OCI-LY1 (cell line): ENCODE measurements at regions not wholly inside any gene's neighbourhood (a gene's known extent, or its start where the extent isn't known, plus 50 kb on each side); places are given as distances from the start of the nearest gene placed in this dataset.

ENCODE experiments used
- EZH2 ChIP-seq: fragments of 200-600 bp; sonication (generic), shearing (Covaris generic); IDR thresholded peaks from 2 replicates; pipeline ENCODE4 v1.8.0; 2017; ENCODE audit warnings: borderline replicate concordance, mixed run types, mild to moderate bottlenecking, antibody characterized with exemption, low read length, moderate library complexity, mixed read lengths
- TF ChIP-seq, protein P1 (sequence below): fragments of 200-600 bp; sonication (generic), shearing (Covaris generic); IDR thresholded peaks from 2 replicates; pipeline ENCODE4 v1.5.1; 2017; ENCODE audit warnings: mild to moderate bottlenecking, antibody characterized with exemption, low read length, moderate library complexity, mixed read lengths

DNA sequence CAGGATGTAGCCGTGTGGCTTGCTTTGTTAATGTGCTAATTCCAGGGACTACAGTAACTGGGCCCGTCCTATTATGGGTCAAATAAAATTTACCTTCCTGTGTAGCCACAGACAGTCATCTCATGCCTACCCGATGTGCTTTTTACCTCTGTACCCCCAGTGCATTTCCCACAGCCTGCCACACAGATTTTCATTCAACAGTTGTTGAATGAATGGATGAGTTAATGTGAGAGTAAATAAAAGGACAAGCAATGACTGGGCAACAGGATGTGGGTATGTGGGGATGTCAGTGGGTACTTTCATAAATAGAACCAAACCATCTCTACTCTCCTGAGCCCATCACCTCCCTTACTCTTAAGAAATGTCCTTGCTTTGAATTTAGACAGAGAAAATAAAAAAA lies 441.2 kb upstream of the ZNF462 start:
- TF ChIP-seq EZH2: no peak
- TF ChIP-seq, protein P1, sequence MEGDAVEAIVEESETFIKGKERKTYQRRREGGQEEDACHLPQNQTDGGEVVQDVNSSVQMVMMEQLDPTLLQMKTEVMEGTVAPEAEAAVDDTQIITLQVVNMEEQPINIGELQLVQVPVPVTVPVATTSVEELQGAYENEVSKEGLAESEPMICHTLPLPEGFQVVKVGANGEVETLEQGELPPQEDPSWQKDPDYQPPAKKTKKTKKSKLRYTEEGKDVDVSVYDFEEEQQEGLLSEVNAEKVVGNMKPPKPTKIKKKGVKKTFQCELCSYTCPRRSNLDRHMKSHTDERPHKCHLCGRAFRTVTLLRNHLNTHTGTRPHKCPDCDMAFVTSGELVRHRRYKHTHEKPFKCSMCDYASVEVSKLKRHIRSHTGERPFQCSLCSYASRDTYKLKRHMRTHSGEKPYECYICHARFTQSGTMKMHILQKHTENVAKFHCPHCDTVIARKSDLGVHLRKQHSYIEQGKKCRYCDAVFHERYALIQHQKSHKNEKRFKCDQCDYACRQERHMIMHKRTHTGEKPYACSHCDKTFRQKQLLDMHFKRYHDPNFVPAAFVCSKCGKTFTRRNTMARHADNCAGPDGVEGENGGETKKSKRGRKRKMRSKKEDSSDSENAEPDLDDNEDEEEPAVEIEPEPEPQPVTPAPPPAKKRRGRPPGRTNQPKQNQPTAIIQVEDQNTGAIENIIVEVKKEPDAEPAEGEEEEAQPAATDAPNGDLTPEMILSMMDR: no peak
